Kidney epithelial cell (primary cell): ENCODE measurements at regions not wholly inside any gene's neighbourhood (a gene's known extent, or its start where the extent isn't known, plus 50 kb on each side); places are given as distances from the start of the nearest gene placed in this dataset.

ENCODE experiments used
- DNase-seq: peaks from one replicate; pipeline ENCODE4 v3.0.0-alpha.2; 2010; ENCODE audit warnings: low read depth
- H3K27me3 ChIP-seq: 2 replicates; pipeline ENCODE4 v1.6.0; 2011; ENCODE audit warnings: low read length; ENCODE audit not compliant: control insufficient read depth, insufficient read depth
- H3K36me3 ChIP-seq: 2 replicates; pipeline ENCODE4 v1.5.1; 2011; ENCODE audit warnings: low read length; ENCODE audit not compliant: control insufficient read depth, insufficient read depth
- H3K4me3 ChIP-seq: 2 replicates; pipeline ENCODE4 v1.5.1; 2011; ENCODE audit warnings: low read depth, mild to moderate bottlenecking, control low read depth, low read length
- TF ChIP-seq, protein P1 (sequence below): IDR thresholded peaks from 2 replicates; pipeline ENCODE4 v1.5.1; 2011; ENCODE audit warnings: mild to moderate bottlenecking, moderate library complexity, low read length, control low read depth, inconsistent platforms; ENCODE audit not compliant: insufficient read depth, poor library complexity, severe bottlenecking

DNA sequence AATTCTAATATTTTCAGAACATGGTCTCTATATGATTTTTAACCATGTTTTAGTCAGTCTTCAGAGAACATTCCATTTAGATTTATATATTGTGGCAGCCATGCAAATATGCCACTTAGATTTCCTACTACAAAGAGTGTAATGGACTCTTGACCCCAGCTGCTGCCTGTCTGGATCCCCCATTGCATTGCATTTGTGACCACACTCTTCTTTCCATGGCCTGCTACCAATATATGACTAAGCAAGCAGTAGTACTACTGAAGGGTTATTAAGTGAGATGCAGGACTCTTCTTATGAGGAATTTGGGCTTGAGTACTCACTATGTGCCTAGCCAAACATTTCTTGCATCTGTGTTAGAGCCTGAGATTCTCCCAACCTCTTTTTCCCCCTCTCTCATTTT, 306.8 kb downstream of the PDHA2 start:
- no peak overlapping the region for H3K4me3 ChIP-seq
- DNase-seq, result no peak
- no peaks in the 10 kb centered on the region for H3K27me3 ChIP-seq
- no peaks in the 10 kb centered on the region for H3K36me3 ChIP-seq
- TF ChIP-seq, protein P1, sequence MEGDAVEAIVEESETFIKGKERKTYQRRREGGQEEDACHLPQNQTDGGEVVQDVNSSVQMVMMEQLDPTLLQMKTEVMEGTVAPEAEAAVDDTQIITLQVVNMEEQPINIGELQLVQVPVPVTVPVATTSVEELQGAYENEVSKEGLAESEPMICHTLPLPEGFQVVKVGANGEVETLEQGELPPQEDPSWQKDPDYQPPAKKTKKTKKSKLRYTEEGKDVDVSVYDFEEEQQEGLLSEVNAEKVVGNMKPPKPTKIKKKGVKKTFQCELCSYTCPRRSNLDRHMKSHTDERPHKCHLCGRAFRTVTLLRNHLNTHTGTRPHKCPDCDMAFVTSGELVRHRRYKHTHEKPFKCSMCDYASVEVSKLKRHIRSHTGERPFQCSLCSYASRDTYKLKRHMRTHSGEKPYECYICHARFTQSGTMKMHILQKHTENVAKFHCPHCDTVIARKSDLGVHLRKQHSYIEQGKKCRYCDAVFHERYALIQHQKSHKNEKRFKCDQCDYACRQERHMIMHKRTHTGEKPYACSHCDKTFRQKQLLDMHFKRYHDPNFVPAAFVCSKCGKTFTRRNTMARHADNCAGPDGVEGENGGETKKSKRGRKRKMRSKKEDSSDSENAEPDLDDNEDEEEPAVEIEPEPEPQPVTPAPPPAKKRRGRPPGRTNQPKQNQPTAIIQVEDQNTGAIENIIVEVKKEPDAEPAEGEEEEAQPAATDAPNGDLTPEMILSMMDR, result no peak

DNA sequence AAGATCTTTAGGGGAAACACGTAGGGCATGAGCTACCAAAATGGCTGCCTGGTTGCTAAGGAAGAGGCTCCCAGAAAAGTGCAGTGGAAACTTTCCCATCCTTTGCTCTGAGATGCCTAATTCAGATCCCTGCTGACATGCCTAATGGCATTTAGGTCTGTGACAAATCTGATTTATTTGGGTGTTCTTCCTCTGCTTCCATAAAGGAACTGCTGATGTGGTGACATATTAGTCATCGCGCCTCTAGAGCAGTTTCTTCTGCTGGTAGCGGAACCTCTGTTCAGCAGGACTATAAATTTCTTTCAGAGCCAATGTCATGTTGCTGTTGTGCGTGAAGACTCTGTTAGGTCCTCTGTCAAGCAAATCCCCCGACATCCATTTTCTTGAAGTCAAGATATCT, 310.0 kb downstream of the PDHA2 start:
- Histone ChIP-seq H3K27me3 (no peaks in the 10 kb centered on the region), H3K4me3 (no peak overlapping the region), H3K36me3 (no peaks in the 10 kb centered on the region)
- no peak for DNase-seq
- TF ChIP-seq, protein P1, result no peak

DNA sequence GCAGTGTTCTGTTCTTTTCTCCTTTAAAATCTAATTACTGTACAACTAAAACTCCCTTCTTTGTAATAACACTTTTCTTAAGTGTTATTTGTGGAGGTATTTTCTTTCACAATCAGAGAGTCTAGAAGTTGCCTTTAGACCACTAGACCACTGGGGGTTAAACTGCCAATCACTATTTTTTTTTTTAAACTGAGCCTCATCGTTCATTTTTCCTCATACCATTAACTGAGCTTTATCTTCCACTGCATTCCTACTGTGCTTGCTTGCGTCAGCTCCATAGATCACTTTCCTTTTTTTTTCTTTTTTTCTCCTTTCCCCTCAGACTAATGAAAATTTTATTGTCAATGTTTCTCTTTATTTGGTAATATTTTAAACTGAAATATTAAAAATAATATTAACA, 310.6 kb downstream of the PDHA2 start:
- no peaks in the 10 kb centered on the region for H3K36me3 ChIP-seq
- no peak overlapping the region for H3K4me3 ChIP-seq
- no peaks in the 10 kb centered on the region for H3K27me3 ChIP-seq
- DNase-seq, result no peak
- TF ChIP-seq, protein P1, result no peak

DNA sequence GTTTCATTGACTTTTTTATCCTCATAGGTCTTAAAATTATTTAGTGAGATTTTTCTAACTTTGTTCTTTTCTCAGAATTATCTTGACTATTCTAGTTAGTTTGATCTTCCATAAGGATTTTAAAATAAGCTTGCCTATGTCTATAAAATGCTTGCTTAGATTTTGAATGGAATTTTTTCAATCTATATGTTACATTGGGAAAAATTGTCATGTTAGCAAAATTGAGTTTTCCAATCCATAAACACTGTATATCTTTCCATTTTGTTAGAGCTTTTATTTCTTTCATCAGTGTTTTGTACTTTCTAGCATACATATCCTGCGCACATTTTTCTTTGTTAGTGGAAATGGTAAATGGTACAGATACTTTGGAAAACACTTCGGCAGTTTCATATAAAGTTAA, 312.9 kb downstream of the PDHA2 start:
- TF ChIP-seq, protein P1, result no peak

DNA sequence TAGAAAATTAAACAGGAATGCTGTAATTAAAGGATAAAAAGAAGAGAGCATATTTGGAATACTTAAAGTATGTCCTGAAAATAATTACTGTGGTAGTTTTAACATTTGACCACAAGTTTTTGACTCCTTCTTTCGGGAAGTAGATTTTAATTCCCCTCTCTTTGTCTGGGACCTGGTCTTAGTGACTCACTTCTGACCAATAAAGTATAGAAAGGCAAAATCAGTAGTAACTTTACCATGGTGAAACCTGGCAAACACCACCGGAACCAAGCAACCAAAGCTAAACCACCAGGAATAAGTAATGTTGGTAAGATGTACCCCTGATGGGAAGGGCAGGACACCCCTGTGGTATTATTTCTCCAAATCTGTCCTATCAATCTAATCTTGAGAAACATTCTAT, 314.8 kb downstream of the PDHA2 start:
- Histone ChIP-seq H3K27me3 (no peaks in the 10 kb centered on the region), H3K4me3 (no peak overlapping the region), H3K36me3 (no peaks in the 10 kb centered on the region)
- no peak for DNase-seq
- TF ChIP-seq, protein P1, result no peak

More for the DNA sequence above, 312.9 kb downstream of the PDHA2 start:
- no peaks in the 10 kb centered on the region for H3K36me3 ChIP-seq
- H3K4me3 ChIP-seq, result no peak overlapping the region
- no peaks in the 10 kb centered on the region for H3K27me3 ChIP-seq
- DNase-seq, result no peak

DNA sequence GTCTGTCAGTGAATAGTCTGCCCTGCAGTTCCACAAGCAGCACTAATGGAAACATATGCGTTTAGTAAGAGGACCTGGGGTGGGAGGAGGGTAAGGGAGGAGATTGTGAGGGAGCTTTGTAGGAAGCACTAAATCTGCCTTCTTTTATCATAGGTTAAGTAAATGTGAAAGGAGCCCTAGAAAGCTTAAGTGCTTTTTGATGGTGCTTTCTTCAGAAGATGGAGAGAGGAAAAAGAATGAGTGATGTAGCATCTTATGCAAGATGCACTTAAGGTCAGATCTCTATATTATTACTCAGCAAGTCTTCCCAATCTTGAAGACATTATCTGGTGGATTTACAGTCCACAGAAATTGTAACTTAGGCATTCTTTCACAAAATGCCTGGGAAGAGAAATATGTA, 322.7 kb downstream of the PDHA2 start:
- DNase-seq, result no peak
- H3K36me3 ChIP-seq, result no peaks in the 10 kb centered on the region
- H3K27me3 ChIP-seq, result no peaks in the 10 kb centered on the region
- TF ChIP-seq, protein P1, result no peak
- no peak overlapping the region for H3K4me3 ChIP-seq
